HEK293 (cell line): ENCODE measurements at regions not wholly inside any gene's neighbourhood (a gene's known extent, or its start where the extent isn't known, plus 50 kb on each side); places are given as distances from the start of the nearest gene placed in this dataset.

Experiments used
- ZBTB17 ChIP-seq: fragments of 450-650 bp; formaldehyde crosslinking; IDR thresholded peaks from 2 replicates; pipeline ENCODE4 v1.5.1; 2016; ENCODE audit warnings: missing biosample characterization, missing genetic modification characterization
- ZNF302 ChIP-seq: fragments of 450-650 bp; formaldehyde crosslinking; IDR thresholded peaks from 2 replicates; pipeline ENCODE4 v1.5.1; 2016; ENCODE audit warnings: missing biosample characterization, missing genetic modification characterization, low read depth
- ZNF843 ChIP-seq: fragments of 450-650 bp; formaldehyde crosslinking; IDR thresholded peaks from 2 replicates; pipeline ENCODE4 v1.5.1; 2016; ENCODE audit warnings: missing biosample characterization, missing genetic modification characterization
- TF ChIP-seq, protein P1 (sequence below): fragments of 450-650 bp; formaldehyde crosslinking; IDR thresholded peaks from 2 replicates; pipeline ENCODE4 v1.5.1; 2016; ENCODE audit warnings: missing biosample characterization, missing genetic modification characterization, borderline replicate concordance
- TF ChIP-seq, protein P2 (sequence below): fragments of 450-650 bp; formaldehyde crosslinking; IDR thresholded peaks from 2 replicates; pipeline ENCODE4 v1.5.1; 2016; ENCODE audit warnings: missing biosample characterization, missing genetic modification characterization
- TF ChIP-seq, protein P3 (sequence below): fragments of 450-650 bp; formaldehyde crosslinking; IDR thresholded peaks from 2 replicates; pipeline ENCODE4 v1.5.1; 2016; ENCODE audit warnings: missing biosample characterization, missing genetic modification characterization

DNA sequence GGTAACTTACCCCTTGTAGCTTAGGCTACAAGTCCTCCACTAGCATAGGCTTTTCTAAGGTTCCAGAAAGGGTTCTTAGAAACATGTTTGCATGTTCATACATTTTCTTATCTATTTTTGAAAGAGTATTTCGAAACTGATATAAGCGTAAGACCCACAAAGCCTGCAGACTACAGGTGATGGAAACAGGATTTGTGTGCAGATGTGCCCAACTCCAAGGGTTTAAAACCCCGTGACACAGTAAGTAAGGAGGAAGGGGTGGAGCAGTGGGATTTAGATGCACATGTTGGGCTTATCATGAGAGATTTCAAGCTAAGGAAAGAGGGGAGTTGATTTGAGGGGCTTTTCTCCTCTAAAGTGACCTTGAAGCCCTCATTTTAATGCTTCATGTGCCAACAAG, 164.7 kb downstream of the LTN1 start:
- TF ChIP-seq ZNF302 = no peak
- no peak for TF ChIP-seq ZNF843 (tag by site-specific recombination)
- no peak for TF ChIP-seq ZBTB17 (tag by site-specific recombination)
- TF ChIP-seq, protein P1, sequence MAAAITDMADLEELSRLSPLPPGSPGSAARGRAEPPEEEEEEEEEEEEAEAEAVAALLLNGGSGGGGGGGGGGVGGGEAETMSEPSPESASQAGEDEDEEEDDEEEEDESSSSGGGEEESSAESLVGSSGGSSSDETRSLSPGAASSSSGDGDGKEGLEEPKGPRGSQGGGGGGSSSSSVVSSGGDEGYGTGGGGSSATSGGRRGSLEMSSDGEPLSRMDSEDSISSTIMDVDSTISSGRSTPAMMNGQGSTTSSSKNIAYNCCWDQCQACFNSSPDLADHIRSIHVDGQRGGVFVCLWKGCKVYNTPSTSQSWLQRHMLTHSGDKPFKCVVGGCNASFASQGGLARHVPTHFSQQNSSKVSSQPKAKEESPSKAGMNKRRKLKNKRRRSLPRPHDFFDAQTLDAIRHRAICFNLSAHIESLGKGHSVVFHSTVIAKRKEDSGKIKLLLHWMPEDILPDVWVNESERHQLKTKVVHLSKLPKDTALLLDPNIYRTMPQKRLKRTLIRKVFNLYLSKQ (tag by site-specific recombination) = no peak
- TF ChIP-seq, protein P2, sequence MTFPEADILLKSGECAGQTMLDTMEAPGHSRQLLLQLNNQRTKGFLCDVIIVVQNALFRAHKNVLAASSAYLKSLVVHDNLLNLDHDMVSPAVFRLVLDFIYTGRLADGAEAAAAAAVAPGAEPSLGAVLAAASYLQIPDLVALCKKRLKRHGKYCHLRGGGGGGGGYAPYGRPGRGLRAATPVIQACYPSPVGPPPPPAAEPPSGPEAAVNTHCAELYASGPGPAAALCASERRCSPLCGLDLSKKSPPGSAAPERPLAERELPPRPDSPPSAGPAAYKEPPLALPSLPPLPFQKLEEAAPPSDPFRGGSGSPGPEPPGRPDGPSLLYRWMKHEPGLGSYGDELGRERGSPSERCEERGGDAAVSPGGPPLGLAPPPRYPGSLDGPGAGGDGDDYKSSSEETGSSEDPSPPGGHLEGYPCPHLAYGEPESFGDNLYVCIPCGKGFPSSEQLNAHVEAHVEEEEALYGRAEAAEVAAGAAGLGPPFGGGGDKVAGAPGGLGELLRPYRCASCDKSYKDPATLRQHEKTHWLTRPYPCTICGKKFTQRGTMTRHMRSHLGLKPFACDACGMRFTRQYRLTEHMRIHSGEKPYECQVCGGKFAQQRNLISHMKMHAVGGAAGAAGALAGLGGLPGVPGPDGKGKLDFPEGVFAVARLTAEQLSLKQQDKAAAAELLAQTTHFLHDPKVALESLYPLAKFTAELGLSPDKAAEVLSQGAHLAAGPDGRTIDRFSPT = no peak
- TF ChIP-seq, protein P3, sequence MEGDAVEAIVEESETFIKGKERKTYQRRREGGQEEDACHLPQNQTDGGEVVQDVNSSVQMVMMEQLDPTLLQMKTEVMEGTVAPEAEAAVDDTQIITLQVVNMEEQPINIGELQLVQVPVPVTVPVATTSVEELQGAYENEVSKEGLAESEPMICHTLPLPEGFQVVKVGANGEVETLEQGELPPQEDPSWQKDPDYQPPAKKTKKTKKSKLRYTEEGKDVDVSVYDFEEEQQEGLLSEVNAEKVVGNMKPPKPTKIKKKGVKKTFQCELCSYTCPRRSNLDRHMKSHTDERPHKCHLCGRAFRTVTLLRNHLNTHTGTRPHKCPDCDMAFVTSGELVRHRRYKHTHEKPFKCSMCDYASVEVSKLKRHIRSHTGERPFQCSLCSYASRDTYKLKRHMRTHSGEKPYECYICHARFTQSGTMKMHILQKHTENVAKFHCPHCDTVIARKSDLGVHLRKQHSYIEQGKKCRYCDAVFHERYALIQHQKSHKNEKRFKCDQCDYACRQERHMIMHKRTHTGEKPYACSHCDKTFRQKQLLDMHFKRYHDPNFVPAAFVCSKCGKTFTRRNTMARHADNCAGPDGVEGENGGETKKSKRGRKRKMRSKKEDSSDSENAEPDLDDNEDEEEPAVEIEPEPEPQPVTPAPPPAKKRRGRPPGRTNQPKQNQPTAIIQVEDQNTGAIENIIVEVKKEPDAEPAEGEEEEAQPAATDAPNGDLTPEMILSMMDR = no peak
